PC-3 (cell line): ENCODE measurements at regions not wholly inside any gene's neighbourhood (a gene's known extent, or its start where the extent isn't known, plus 50 kb on each side); places are given as distances from the start of the nearest gene placed in this dataset.

Experiments used
- ATAC-seq: fragments of 200-7000 bp; cut with Tn5 transposase; 2 replicates; pipeline ENCODE4 v1.9.1; 2020; ENCODE audit warnings: mild to moderate bottlenecking, moderate library complexity
- BruUV-seq: library from RNA; stranded (reverse); fragments of 400-500 nt; replicated peaks from 2 replicates; lab custom pipeline; 2021; lab: Mats Ljungman, UMichigan
- CTCF ChIA-PET: fragments of 300-600 bp; sonication (Branson Sonifier 250); formaldehyde crosslinking; loops from one replicate; lab custom pipeline; 2022; ENCODE audit warnings: antibody characterized with exemption; lab: Charles Lee
- POLR2A ChIA-PET: fragments of 300-600 bp; sonication (Branson Sonifier 250); formaldehyde crosslinking; loops from one replicate; lab custom pipeline; 2022; ENCODE audit warnings: antibody characterized with exemption; ENCODE audit not compliant: unreplicated experiment; lab: Charles Lee
- DNase-seq: peaks from one replicate; pipeline ENCODE4 v3.0.0-alpha.2; 2015
- H2AFZ ChIP-seq: fragments of 300-600 bp; sonication (generic); 2 replicates; pipeline ENCODE4 v1.6.0; 2016; ENCODE audit warnings: antibody characterized with exemption, low read length
- H3F3A ChIP-seq: fragments of 300-600 bp; sonication (generic); one replicate; pipeline ENCODE4 v1.6.0; 2017; ENCODE audit warnings: antibody characterized with exemption, low read length, control low read depth, mild to moderate bottlenecking; ENCODE audit not compliant: unreplicated experiment
- H3K27ac ChIP-seq: fragments of 300-600 bp; sonication (generic); 2 replicates; pipeline ENCODE4 v1.5.1; 2016; ENCODE audit warnings: mild to moderate bottlenecking, low read length
- H3K27me3 ChIP-seq: fragments of 300-600 bp; sonication (generic); 2 replicates; pipeline ENCODE4 v1.6.1; 2016; ENCODE audit warnings: low read length, mixed read lengths
- H3K36me3 ChIP-seq: fragments of 300-600 bp; sonication (generic); 2 replicates; pipeline ENCODE4 v1.6.1; 2016; ENCODE audit warnings: low read depth, mixed run types, low read length, mixed read lengths
- H3K4me1 ChIP-seq: fragments of 300-600 bp; sonication (generic); 2 replicates; pipeline ENCODE4 v1.5.1; 2016; ENCODE audit warnings: low read length; ENCODE audit not compliant: insufficient read depth
- H3K4me2 ChIP-seq: fragments of 300-600 bp; sonication (generic); 2 replicates; pipeline ENCODE4 v1.6.0; 2016; ENCODE audit warnings: low read length
- H3K4me3 ChIP-seq: fragments of 300-600 bp; sonication (generic); 2 replicates; pipeline ENCODE4 v1.5.1; 2016; ENCODE audit warnings: mild to moderate bottlenecking, low read length, mixed read lengths
- H3K79me2 ChIP-seq: fragments of 300-600 bp; sonication (generic); 2 replicates; pipeline ENCODE4 v1.6.1; 2017; ENCODE audit warnings: low read length, mixed read lengths
- H3K9ac ChIP-seq: fragments of 300-600 bp; sonication (generic); 2 replicates; pipeline ENCODE4 v1.6.0; 2016; ENCODE audit warnings: mild to moderate bottlenecking, low read length
- H3K9me2 ChIP-seq: fragments of 300-600 bp; sonication (generic); replicated peaks from 2 replicates; pipeline ENCODE4 v1.6.1; 2016; ENCODE audit warnings: mixed run types, low read length, mixed read lengths
- H3K9me3 ChIP-seq: fragments of 300-600 bp; sonication (generic); 2 replicates; pipeline ENCODE4 v1.6.1; 2016; ENCODE audit warnings: low read length, mixed read lengths
- H4K20me1 ChIP-seq: fragments of 300-600 bp; sonication (generic); 2 replicates; pipeline ENCODE4 v1.6.1; 2016; ENCODE audit warnings: low read length, mixed read lengths
- EZH2 ChIP-seq: fragments of 300-600 bp; sonication (generic); IDR thresholded peaks from one replicate; pipeline ENCODE4 v1.6.1; 2017; ENCODE audit warnings: antibody characterized with exemption, mild to moderate bottlenecking, low read length; ENCODE audit not compliant: unreplicated experiment
- EZH2phosphoT487 ChIP-seq: fragments of 300-600 bp; sonication (generic); IDR thresholded peaks from 2 replicates; pipeline ENCODE4 v1.6.1; 2018; ENCODE audit warnings: mild to moderate bottlenecking, antibody characterized with exemption, low read length, borderline replicate concordance
- intact Hi-C: fragments of 100-400 bp; cut with micrococcal nuclease; formaldehyde crosslinking; loops from 2 replicates; pipeline ENCODE4 v1.9.0; 2023
- TF ChIP-seq, protein P1 (sequence below): fragments of 300-600 bp; sonication (generic); conservative IDR thresholded peaks from 2 replicates; pipeline ENCODE4 v1.5.1; 2017; ENCODE audit warnings: antibody characterized with exemption, low read depth, mild to moderate bottlenecking, low read length

DNA sequence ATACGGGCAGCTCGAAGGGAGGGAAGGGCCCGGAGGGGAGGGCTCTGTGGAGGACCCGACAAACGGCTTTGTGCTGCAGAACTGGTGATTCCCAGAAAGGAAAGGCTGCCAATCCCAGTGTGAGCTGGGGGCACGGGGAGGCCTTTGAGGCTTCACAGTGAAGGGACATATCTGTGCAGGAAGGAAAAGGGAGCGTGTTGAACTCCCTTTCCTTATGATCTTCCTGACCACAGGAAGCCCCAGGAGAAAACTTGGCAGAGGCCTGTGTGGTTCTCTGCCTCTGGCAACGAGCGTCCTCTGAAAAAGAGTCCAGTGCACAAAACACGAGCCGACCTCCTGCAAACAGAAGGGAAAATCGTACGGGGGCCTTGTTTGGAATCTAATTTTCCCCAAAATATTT lies 683.5 kb upstream of the SALL3 start:
- Histone ChIP-seq H3K79me2 (no peaks in the 10 kb centered on the region), H3F3A (no peaks in the 10 kb centered on the region), H3K27me3 (peaks cover 73% of the 10 kb centered on the region), H3K4me1 (no peaks in the 10 kb centered on the region), H2AFZ (no peak overlapping the region), H3K9ac (no peak overlapping the region), H3K27ac (no peak overlapping the region), H3K9me3 (no peaks in the 10 kb centered on the region), H3K4me2 (no peak overlapping the region), H3K36me3 (no peaks in the 10 kb centered on the region), H4K20me1 (no peaks in the 10 kb centered on the region), H3K9me2 (no peaks in the 10 kb centered on the region), H3K4me3 (no peak overlapping the region)
- DNase-seq (no peak), ATAC-seq (no peak)
- ChIA-PET CTCF (no interaction called here), POLR2A (no interaction called here)
- BruUV-seq = no TSS peak
- TF ChIP-seq, protein P1, sequence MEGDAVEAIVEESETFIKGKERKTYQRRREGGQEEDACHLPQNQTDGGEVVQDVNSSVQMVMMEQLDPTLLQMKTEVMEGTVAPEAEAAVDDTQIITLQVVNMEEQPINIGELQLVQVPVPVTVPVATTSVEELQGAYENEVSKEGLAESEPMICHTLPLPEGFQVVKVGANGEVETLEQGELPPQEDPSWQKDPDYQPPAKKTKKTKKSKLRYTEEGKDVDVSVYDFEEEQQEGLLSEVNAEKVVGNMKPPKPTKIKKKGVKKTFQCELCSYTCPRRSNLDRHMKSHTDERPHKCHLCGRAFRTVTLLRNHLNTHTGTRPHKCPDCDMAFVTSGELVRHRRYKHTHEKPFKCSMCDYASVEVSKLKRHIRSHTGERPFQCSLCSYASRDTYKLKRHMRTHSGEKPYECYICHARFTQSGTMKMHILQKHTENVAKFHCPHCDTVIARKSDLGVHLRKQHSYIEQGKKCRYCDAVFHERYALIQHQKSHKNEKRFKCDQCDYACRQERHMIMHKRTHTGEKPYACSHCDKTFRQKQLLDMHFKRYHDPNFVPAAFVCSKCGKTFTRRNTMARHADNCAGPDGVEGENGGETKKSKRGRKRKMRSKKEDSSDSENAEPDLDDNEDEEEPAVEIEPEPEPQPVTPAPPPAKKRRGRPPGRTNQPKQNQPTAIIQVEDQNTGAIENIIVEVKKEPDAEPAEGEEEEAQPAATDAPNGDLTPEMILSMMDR = no peak
- TF ChIP-seq EZH2phosphoT487 (no peak), EZH2 (no peak)
- intact Hi-C loops = no loop called here

GRCh38 chr18:78297048-78297447 lies 682.6 kb upstream of the SALL3 start:
- no peaks in the 10 kb centered on the region for H3K79me2 ChIP-seq
- no peak overlapping the region for H3K27ac ChIP-seq
- DNase-seq = no peak
- H3K36me3 ChIP-seq = no peaks in the 10 kb centered on the region
- no peaks in the 10 kb centered on the region for H3K9me3 ChIP-seq
- TF ChIP-seq EZH2phosphoT487 = no peak
- H3F3A ChIP-seq = no peaks in the 10 kb centered on the region
- no peaks in the 10 kb centered on the region for H3K9me2 ChIP-seq
- POLR2A ChIA-PET = no interaction called here
- intact Hi-C loops = no loop called here
- no peak for ATAC-seq
- peaks cover 71% of the 10 kb centered on the region for H3K27me3 ChIP-seq
- no peak overlapping the region for H3K4me2 ChIP-seq
- no peaks in the 10 kb centered on the region for H4K20me1 ChIP-seq
- CTCF ChIA-PET = no interaction called here
- BruUV-seq = no TSS peak
- no peak overlapping the region for H3K9ac ChIP-seq
- no peak overlapping the region for H2AFZ ChIP-seq
- H3K4me1 ChIP-seq = no peaks in the 10 kb centered on the region
- H3K4me3 ChIP-seq = no peak overlapping the region

- intact Hi-C loops = no loop called here
- POLR2A ChIA-PET = interaction anchor here (0.5 kb wide), 1 partner anchor 131 kb away, joined by 4 read pairs; no protein-coding TSS in a partner anchor
- no peak for ATAC-seq
Measured at GRCh38 chr18:78303519-78304191, 676.0 kb upstream of the SALL3 start.

More at GRCh38 chr18:78303519-78304191, 676.0 kb upstream of the SALL3 start:
- CTCF ChIA-PET = no interaction called here
- no peaks in the 10 kb centered on the region for H3F3A ChIP-seq
- TF ChIP-seq EZH2 (no peak), EZH2phosphoT487 (no peak)
- TF ChIP-seq, protein P1 = no peak
- no peak overlapping the region for H3K4me3 ChIP-seq
- no peak for DNase-seq
- H2AFZ ChIP-seq = no peak overlapping the region
- BruUV-seq = no TSS peak
- no peaks in the 10 kb centered on the region for H3K9me2 ChIP-seq
- H3K9me3 ChIP-seq = no peaks in the 10 kb centered on the region
- no peaks in the 10 kb centered on the region for H3K79me2 ChIP-seq
- H3K27ac ChIP-seq = no peak overlapping the region
- H3K4me2 ChIP-seq = no peak overlapping the region
- no peaks in the 10 kb centered on the region for H4K20me1 ChIP-seq
- no peaks in the 10 kb centered on the region for H3K36me3 ChIP-seq
- H3K4me1 ChIP-seq = no peaks in the 10 kb centered on the region
- H3K27me3 ChIP-seq = peaks cover 67% of the 10 kb centered on the region
- H3K9ac ChIP-seq = no peak overlapping the region
